IMR-90 (cell line): ENCODE measurements at regions not wholly inside any gene's neighbourhood (a gene's known extent, or its start where the extent isn't known, plus 50 kb on each side); places are given as distances from the start of the nearest gene placed in this dataset.

Source experiments
- ATAC-seq: fragments of 200-7000 bp; cut with Tn5 transposase; 2 replicates; pipeline ENCODE4 v1.9.1; 2020; ENCODE audit warnings: low read depth, mild to moderate bottlenecking, moderate library complexity
- BruUV-seq: library from RNA; stranded (reverse); fragments of 400-500 nt; replicated peaks from 2 replicates; lab custom pipeline; 2021; lab: Mats Ljungman, UMichigan
- CTCF ChIA-PET: fragments of 300-600 bp; formaldehyde crosslinking; extraction: SDS; loops from one replicate; lab custom pipeline; 2021; ENCODE audit warnings: antibody characterized with exemption; lab: Yijun Ruan, JAX
- POLR2A ChIA-PET: fragments of 300-600 bp; sonication (Branson Sonifier 250); formaldehyde crosslinking; loops from one replicate; lab custom pipeline; 2022; ENCODE audit warnings: antibody characterized with exemption; ENCODE audit not compliant: unreplicated experiment; lab: Charles Lee
- DNase-seq: peaks from one replicate; pipeline ENCODE4 v3.0.0; 2013
- H2AFZ ChIP-seq: replicated peaks from 2 replicates; pipeline ENCODE3; 2013; ENCODE audit warnings: low read length, mild to moderate bottlenecking; ENCODE audit not compliant: poor library complexity
- H2AK5ac ChIP-seq: 2 replicates; pipeline ENCODE4 v1.6.1; 2013; ENCODE audit warnings: low read depth, low read length, inconsistent platforms
- H2AK9ac ChIP-seq: replicated peaks from 2 replicates; pipeline ENCODE3; 2013; ENCODE audit warnings: mild to moderate bottlenecking, low read depth, low read length, moderate library complexity; ENCODE audit not compliant: poor library complexity
- H2BK120ac ChIP-seq: 2 replicates; pipeline ENCODE4 v1.6.1; 2013; ENCODE audit warnings: low read depth, low read length, inconsistent platforms
- H2BK15ac ChIP-seq: 3 replicates; pipeline ENCODE4 v1.6.1; 2013; ENCODE audit warnings: low read depth, low read length, inconsistent platforms
- H2BK20ac ChIP-seq: 2 replicates; pipeline ENCODE4 v1.6.1; 2013; ENCODE audit warnings: low read depth, mild to moderate bottlenecking, inconsistent platforms, low read length, moderate library complexity
- H2BK5ac ChIP-seq: 2 replicates; pipeline ENCODE4 v1.6.1; 2013; ENCODE audit warnings: mild to moderate bottlenecking, low read depth, low read length, inconsistent platforms; ENCODE audit not compliant: poor library complexity, severe bottlenecking
- H3K14ac ChIP-seq: replicated peaks from 2 replicates; pipeline ENCODE4 v1.6.1; 2013; ENCODE audit warnings: low read depth, low read length, inconsistent platforms
- H3K18ac ChIP-seq: 2 replicates; pipeline ENCODE4 v1.6.1; 2013; ENCODE audit warnings: low read depth, low read length, control low read depth
- H3K23ac ChIP-seq: 2 replicates; pipeline ENCODE4 v1.6.1; 2013; ENCODE audit warnings: low read depth, low read length, inconsistent platforms
- H3K27ac ChIP-seq: 2 replicates; pipeline ENCODE4 v1.5.1; 2013; ENCODE audit warnings: mild to moderate bottlenecking, control low read depth, low read length; ENCODE audit not compliant: insufficient read depth
- H3K27me3 ChIP-seq: 2 replicates; pipeline ENCODE4 v1.6.1; 2013; ENCODE audit warnings: low read length; ENCODE audit not compliant: control insufficient read depth, insufficient read depth
- H3K36me3 ChIP-seq: 2 replicates; pipeline ENCODE4 v1.6.1; 2013; ENCODE audit warnings: low read length, mixed read lengths; ENCODE audit not compliant: control insufficient read depth, insufficient read depth
- H3K4ac ChIP-seq: 2 replicates; pipeline ENCODE4 v1.6.1; 2013; ENCODE audit warnings: low read depth, low read length, inconsistent platforms
- H3K4me1 ChIP-seq: 2 replicates; pipeline ENCODE4 v1.6.1; 2013; ENCODE audit warnings: low read length, mixed read lengths; ENCODE audit not compliant: control insufficient read depth, insufficient read depth
- H3K4me2 ChIP-seq: 2 replicates; pipeline ENCODE4 v1.6.1; 2013; ENCODE audit warnings: low read depth, mild to moderate bottlenecking, control low read depth, low read length, moderate library complexity
- H3K4me3 ChIP-seq: 2 replicates; pipeline ENCODE4 v1.5.1; 2013; ENCODE audit warnings: low read depth, mild to moderate bottlenecking, control low read depth, low read length, moderate library complexity; ENCODE audit not compliant: insufficient read depth
- H3K56ac ChIP-seq: 2 replicates; pipeline ENCODE4 v1.6.1; 2013; ENCODE audit warnings: low read length, inconsistent platforms; ENCODE audit not compliant: insufficient read depth; ENCODE audit errors: extremely low read depth
- H3K79me1 ChIP-seq, 2 experiments: 2 replicates each; pipeline ENCODE4 v1.6.1; 2013; ENCODE audit warnings: low read length in 2 of 2, inconsistent platforms in 1 of 2, low read depth in 1 of 2
- H3K9ac ChIP-seq: 2 replicates; pipeline ENCODE4 v1.6.1; 2013; ENCODE audit warnings: low read depth, low read length, control low read depth
- H3K9me1 ChIP-seq: 2 replicates; pipeline ENCODE4 v1.6.1; 2013; ENCODE audit warnings: low read length, inconsistent platforms; ENCODE audit not compliant: insufficient read depth
- H3K9me3 ChIP-seq: 2 replicates; pipeline ENCODE4 v1.6.1; 2013; ENCODE audit warnings: low read length; ENCODE audit not compliant: control insufficient read depth, insufficient read depth
- H4K20me1 ChIP-seq: 2 replicates; pipeline ENCODE4 v1.6.1; 2013; ENCODE audit warnings: low read length, inconsistent platforms; ENCODE audit not compliant: insufficient read depth
- H4K5ac ChIP-seq: 2 replicates; pipeline ENCODE4 v1.6.1; 2013; ENCODE audit warnings: mild to moderate bottlenecking, low read depth, low read length, control low read depth
- H4K8ac ChIP-seq, 2 experiments: 2 replicates each; pipeline ENCODE4 v1.6.1; 2013; ENCODE audit warnings: low read depth in 2 of 2, low read length in 2 of 2, control low read depth in 1 of 2, inconsistent platforms in 1 of 2
- H4K91ac ChIP-seq: 2 replicates; pipeline ENCODE4 v1.6.1; 2013; ENCODE audit warnings: low read depth, low read length, inconsistent platforms; ENCODE audit not compliant: insufficient read depth
- BHLHE40 ChIP-seq: fragments of 150-350 bp; IDR thresholded peaks from 2 replicates; pipeline ENCODE4 v1.6.1; 2016; ENCODE audit warnings: mild to moderate bottlenecking, low read depth, low read length
- CEBPB ChIP-seq: IDR thresholded peaks from 2 replicates; pipeline ENCODE4 v1.6.1; 2012; ENCODE audit warnings: low read depth, low read length, improper control_type of control experiment
- MAZ ChIP-seq: IDR thresholded peaks from 2 replicates; pipeline ENCODE4 v1.6.1; 2012; ENCODE audit warnings: low read depth, mild to moderate bottlenecking, low read length, improper control_type of control experiment, moderate library complexity, borderline replicate concordance
- POLR2A ChIP-seq: IDR thresholded peaks from 2 replicates; pipeline ENCODE4 v1.6.1; 2012; ENCODE audit warnings: mild to moderate bottlenecking, low read depth, low read length
- RAD21 ChIP-seq: IDR thresholded peaks from 2 replicates; pipeline ENCODE4 v1.6.1; 2012; ENCODE audit warnings: low read length, improper control_type of control experiment
- RCOR1 ChIP-seq: IDR thresholded peaks from 2 replicates; pipeline ENCODE4 v1.6.1; 2012; ENCODE audit warnings: mild to moderate bottlenecking, low read length, improper control_type of control experiment; ENCODE audit not compliant: insufficient replicate concordance
- SMC3 ChIP-seq: fragments of 150-350 bp; IDR thresholded peaks from 2 replicates; pipeline ENCODE4 v1.6.1; 2016; ENCODE audit warnings: low read depth, mild to moderate bottlenecking, antibody characterized with exemption, low read length, moderate library complexity
- WGBS, 2 experiments: methylation state at CpG; one replicate each; pipeline versions ENCODE4 v1.1.5 to v1.1.7; 2013; ENCODE audit warnings: missing lambda C conversion rate in 2 of 2; ENCODE audit not compliant: insufficient read length in 1 of 2; ENCODE audit errors: extremely low coverage in 2 of 2; 5-methylcytosine and 5-hydroxymethylcytosine counted together
- dilution Hi-C: fragments of 300-500 bp; cut with HindIII; formaldehyde crosslinking; loops from one replicate; pipeline ENCODE4 v1.14.3; 2018; ENCODE audit warnings: low sequenced_read_pairs; ENCODE audit not compliant: unreplicated experiment
- in situ Hi-C: fragments of 300-500 bp; cut with MboI; formaldehyde crosslinking; loops from 3 replicates; pipeline ENCODE4 v1.14.3; 2019; ENCODE audit warnings: low sequenced_read_pairs, inconsistent platforms, mixed read lengths
- intact Hi-C: fragments of 100-400 bp; cut with micrococcal nuclease; formaldehyde crosslinking; loops from 2 replicates; pipeline ENCODE4 v1.10.0; 2022
- TF ChIP-seq, protein P1 (sequence below): conservative IDR thresholded peaks from 2 replicates; pipeline ENCODE4 v1.5.1; 2012; ENCODE audit warnings: mild to moderate bottlenecking, low read depth, low read length, improper control_type of control experiment

- Histone ChIP-seq H2BK15ac (no peak overlapping the region), H4K8ac (no peak overlapping the region), H3K56ac (no peak overlapping the region), H3K27me3 (peaks cover 30% of the 10 kb centered on the region; the same call in 1 of the 2 replicates), H3K9ac (no peak overlapping the region), H3K4me2 (no peak overlapping the region), H3K79me1 (no peaks in the 10 kb centered on the region), H3K9me1 (no peaks in the 10 kb centered on the region), H4K5ac (no peak overlapping the region), H3K4me1 (no peaks in the 10 kb centered on the region), H2AFZ (no peak overlapping the region), H3K36me3 (no peaks in the 10 kb centered on the region), H2BK120ac (no peak overlapping the region), H3K4ac (no peak overlapping the region), H3K27ac (no peak overlapping the region), H4K20me1 (no peaks in the 10 kb centered on the region; the same call in 1 of the 2 replicates), H2BK5ac (no peak overlapping the region), H3K23ac (no peak overlapping the region), H2AK9ac (no peak overlapping the region), H2AK5ac (no peak overlapping the region), H3K4me3 (no peak overlapping the region), H3K18ac (no peak overlapping the region), H3K9me3 (no peaks in the 10 kb centered on the region), H4K91ac (no peak overlapping the region), H3K14ac (no peak overlapping the region), H2BK20ac (no peak overlapping the region)
- ChIA-PET POLR2A (no interaction called here), CTCF (interaction anchor here (0.6 kb wide), 1 partner anchor 231 kb away, joined by 3 read pairs; no protein-coding TSS in a partner anchor)
- dilution Hi-C loops (no loop called here), intact Hi-C loops (no loop called here), in situ Hi-C loops (no loop called here)
- no peak for DNase-seq
- ATAC-seq = no peak
- 86% methylated on average over 4 of the region's 14 CpGs; no CpG with 5 or more reads in 1 of the 2 experiments for WGBS, 2 experiments
- TF ChIP-seq CEBPB = no peak
- TF ChIP-seq SMC3 = no peak
- no peak for TF ChIP-seq RCOR1
- TF ChIP-seq, protein P1, sequence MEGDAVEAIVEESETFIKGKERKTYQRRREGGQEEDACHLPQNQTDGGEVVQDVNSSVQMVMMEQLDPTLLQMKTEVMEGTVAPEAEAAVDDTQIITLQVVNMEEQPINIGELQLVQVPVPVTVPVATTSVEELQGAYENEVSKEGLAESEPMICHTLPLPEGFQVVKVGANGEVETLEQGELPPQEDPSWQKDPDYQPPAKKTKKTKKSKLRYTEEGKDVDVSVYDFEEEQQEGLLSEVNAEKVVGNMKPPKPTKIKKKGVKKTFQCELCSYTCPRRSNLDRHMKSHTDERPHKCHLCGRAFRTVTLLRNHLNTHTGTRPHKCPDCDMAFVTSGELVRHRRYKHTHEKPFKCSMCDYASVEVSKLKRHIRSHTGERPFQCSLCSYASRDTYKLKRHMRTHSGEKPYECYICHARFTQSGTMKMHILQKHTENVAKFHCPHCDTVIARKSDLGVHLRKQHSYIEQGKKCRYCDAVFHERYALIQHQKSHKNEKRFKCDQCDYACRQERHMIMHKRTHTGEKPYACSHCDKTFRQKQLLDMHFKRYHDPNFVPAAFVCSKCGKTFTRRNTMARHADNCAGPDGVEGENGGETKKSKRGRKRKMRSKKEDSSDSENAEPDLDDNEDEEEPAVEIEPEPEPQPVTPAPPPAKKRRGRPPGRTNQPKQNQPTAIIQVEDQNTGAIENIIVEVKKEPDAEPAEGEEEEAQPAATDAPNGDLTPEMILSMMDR = no peak
- TF ChIP-seq RAD21 = no peak
- no peak for TF ChIP-seq BHLHE40
- no peak for TF ChIP-seq POLR2A
- no peak for TF ChIP-seq MAZ
- no TSS peak for BruUV-seq
These were observed 138.1 kb upstream of the RPS6KA2 start for GRCh38 chr6:166765234-166765541.
